HG03280 (cell line): ENCODE measurements at regions not wholly inside any gene's neighbourhood (a gene's known extent, or its start where the extent isn't known, plus 50 kb on each side); places are given as distances from the start of the nearest gene placed in this dataset.
"Not testable (repeated sequence)": the region's sequence is repeated elsewhere in the genome, so short reads cannot be mapped to it uniquely, and the experiment has no call there.

Experiments used
- ATAC-seq: cut with Tn5 transposase; IDR thresholded peaks from one replicate; pipeline ENCODE4 v1.9.1; 2021; ENCODE audit warnings: mild to moderate bottlenecking, moderate library complexity; ENCODE audit not compliant: unreplicated experiment

- ATAC-seq: no peak
These were observed 760.3 kb upstream of the CCDC179 start for GRCh38 chr11:23620617-23621016.

- ATAC-seq: no peak
These were observed 772.0 kb upstream of the CCDC179 start for GRCh38 chr11:23632293-23632692.

GRCh38 chr11:23644443-23644842, 784.2 kb upstream of the CCDC179 start:
- no peak for ATAC-seq

- ATAC-seq: not testable (repeated sequence)
These were observed 792.1 kb upstream of the CCDC179 start for GRCh38 chr11:23652336-23652735.

- ATAC-seq: no peak
These were observed 792.9 kb upstream of the CCDC179 start for GRCh38 chr11:23653071-23653675.

GRCh38 chr11:23668324-23668723, 808.0 kb upstream of the CCDC179 start:
- ATAC-seq: no peak

GRCh38 chr11:23673366-23673765, 813.1 kb upstream of the CCDC179 start:
- ATAC-seq: no peak

GRCh38 chr11:23674866-23675265, 814.6 kb upstream of the CCDC179 start:
- no peak for ATAC-seq

GRCh38 chr11:23679041-23679440, 817.8 kb upstream of the LUZP2 start:
- no peak for ATAC-seq

GRCh38 chr11:23679981-23680380, 816.9 kb upstream of the LUZP2 start:
- no peak for ATAC-seq

GRCh38 chr11:23680488-23681230, 816.2 kb upstream of the LUZP2 start:
- ATAC-seq: no peak

- no peak for ATAC-seq
These were observed 812.2 kb upstream of the LUZP2 start for GRCh38 chr11:23684701-23685100.

- ATAC-seq: no peak
These were observed 808.9 kb upstream of the LUZP2 start for GRCh38 chr11:23687991-23688390.

- ATAC-seq: no peak
These were observed 808.4 kb upstream of the LUZP2 start for GRCh38 chr11:23688411-23688810.

- ATAC-seq: no peak
These were observed 808.0 kb upstream of the LUZP2 start for GRCh38 chr11:23688835-23689234.

GRCh38 chr11:23696688-23697415, 800.0 kb upstream of the LUZP2 start:
- no peak for ATAC-seq

GRCh38 chr11:23704183-23704582, 792.7 kb upstream of the LUZP2 start:
- ATAC-seq: no peak

- ATAC-seq: no peak
These were observed 784.9 kb upstream of the LUZP2 start for GRCh38 chr11:23711981-23712380.

- ATAC-seq: no peak
These were observed 777.8 kb upstream of the LUZP2 start for GRCh38 chr11:23719016-23719415.

- no peak for ATAC-seq
These were observed 773.0 kb upstream of the LUZP2 start for GRCh38 chr11:23723861-23724260.

- ATAC-seq: no peak
These were observed 771.1 kb upstream of the LUZP2 start for GRCh38 chr11:23725752-23726151.

GRCh38 chr11:23727387-23727786, 769.5 kb upstream of the LUZP2 start:
- no peak for ATAC-seq
